OCI-LY7 (cell line): ENCODE measurements at regions not wholly inside any gene's neighbourhood (a gene's known extent, or its start where the extent isn't known, plus 50 kb on each side); places are given as distances from the start of the nearest gene placed in this dataset.

ENCODE experiments used
- BruUV-seq: library from RNA; stranded (reverse); fragments of 400-500 nt; replicated peaks from 2 replicates; lab custom pipeline; 2021; lab: Mats Ljungman, UMichigan
- CTCF ChIA-PET: fragments of 300-600 bp; sonication (Branson Sonifier 250); formaldehyde crosslinking; loops from one replicate; lab custom pipeline; 2022; ENCODE audit warnings: antibody characterized with exemption; ENCODE audit not compliant: unreplicated experiment; lab: Charles Lee
- POLR2A ChIA-PET: fragments of 300-600 bp; sonication (Branson Sonifier 250); formaldehyde crosslinking; loops from one replicate; lab custom pipeline; 2022; ENCODE audit warnings: antibody characterized with exemption; lab: Charles Lee
- DNase-seq: peaks from one replicate; pipeline ENCODE4 v3.0.0-alpha.2; 2015; ENCODE audit warnings: low spot score
- H2AFZ ChIP-seq: fragments of 200-600 bp; sonication (generic), shearing (Covaris generic); 2 replicates; pipeline ENCODE4 v1.6.1; 2014; ENCODE audit warnings: mild to moderate bottlenecking, antibody characterized with exemption, low read length, moderate library complexity
- H3K27ac ChIP-seq: fragments of 200-600 bp; sonication (generic); 2 replicates; pipeline ENCODE4 v1.5.1; 2014; ENCODE audit warnings: mixed run types, low read depth, mild to moderate bottlenecking, moderate library complexity, low read length, inconsistent platforms; ENCODE audit not compliant: poor library complexity, severe bottlenecking
- H3K36me3 ChIP-seq: fragments of 200-600 bp; sonication (generic); 2 replicates; pipeline ENCODE4 v1.6.1; 2014; ENCODE audit warnings: mild to moderate bottlenecking, antibody characterized with exemption, low read length, moderate library complexity, mixed read lengths; ENCODE audit not compliant: insufficient read depth
- H3K4me1 ChIP-seq: fragments of 200-600 bp; sonication (generic); 2 replicates; pipeline ENCODE4 v1.5.1; 2014; ENCODE audit warnings: mild to moderate bottlenecking, low read length; ENCODE audit not compliant: insufficient read depth, poor library complexity, severe bottlenecking
- H3K4me2 ChIP-seq: fragments of 200-600 bp; sonication (generic); 2 replicates; pipeline ENCODE4 v1.6.1; 2014; ENCODE audit warnings: mild to moderate bottlenecking, low read length
- H3K4me3 ChIP-seq: fragments of 200-600 bp; sonication (generic); 2 replicates; pipeline ENCODE4 v1.5.1; 2014; ENCODE audit warnings: mild to moderate bottlenecking, low read depth, low read length; ENCODE audit not compliant: poor library complexity, severe bottlenecking
- H3K79me2 ChIP-seq: fragments of 200-600 bp; sonication (generic); 2 replicates; pipeline ENCODE4 v1.6.1; 2016; ENCODE audit warnings: low read depth, mild to moderate bottlenecking, low read length, moderate library complexity, mixed read lengths; ENCODE audit not compliant: insufficient read depth
- H3K9me2 ChIP-seq: fragments of 200-600 bp; sonication (generic); 2 replicates; pipeline ENCODE4 v1.6.1; 2016; ENCODE audit warnings: mild to moderate bottlenecking, low read length, mixed read lengths; ENCODE audit not compliant: insufficient read depth
- H3K9me3 ChIP-seq: fragments of 200-600 bp; sonication (generic); 2 replicates; pipeline ENCODE4 v1.6.1; 2014; ENCODE audit warnings: mild to moderate bottlenecking, mixed run types, low read length, mixed read lengths
- H4K20me1 ChIP-seq: fragments of 200-600 bp; sonication (generic); 2 replicates; pipeline ENCODE4 v1.6.1; 2014; ENCODE audit warnings: mild to moderate bottlenecking, antibody characterized with exemption, low read length, moderate library complexity, mixed read lengths; ENCODE audit not compliant: insufficient read depth
- EZH2phosphoT487 ChIP-seq: fragments of 200-600 bp; sonication (generic); IDR thresholded peaks from 2 replicates; pipeline ENCODE4 v1.6.1; 2018; ENCODE audit warnings: low read depth, borderline replicate concordance, mild to moderate bottlenecking, mixed run types, antibody characterized with exemption, low read length, moderate library complexity, mixed read lengths
- intact Hi-C: fragments of 100-400 bp; cut with micrococcal nuclease; formaldehyde crosslinking; loops from one replicate; pipeline ENCODE4 v1.10.0; 2022; ENCODE audit not compliant: unreplicated experiment
- TF ChIP-seq, protein P1 (sequence below): fragments of 200-600 bp; sonication (generic); conservative IDR thresholded peaks from 2 replicates; pipeline ENCODE4 v1.5.1; 2014; ENCODE audit warnings: mild to moderate bottlenecking, antibody characterized with exemption, low read length, moderate library complexity, mixed read lengths

DNA sequence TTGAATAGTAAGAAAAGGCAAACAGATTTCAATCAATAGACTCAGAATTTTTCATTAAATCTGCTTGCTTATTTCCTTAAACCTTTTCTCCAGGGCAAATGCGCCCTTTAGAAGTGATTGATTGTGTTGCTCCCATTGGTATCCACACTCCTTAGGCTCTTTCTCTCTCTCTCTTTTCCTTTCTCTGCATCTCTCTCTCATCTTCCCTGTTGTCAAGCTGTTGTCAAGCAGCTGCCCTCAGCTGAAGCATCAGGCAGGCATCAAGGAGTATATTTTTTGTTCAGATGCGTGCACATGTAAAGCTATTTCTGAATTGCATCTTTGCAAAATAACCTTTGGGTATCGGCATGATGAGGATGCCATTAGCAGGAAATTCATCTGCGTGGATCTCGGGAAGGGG is 107.2 kb upstream of the PLET1 start:
- Histone ChIP-seq H3K79me2 (no peaks in the 10 kb centered on the region), H2AFZ (no peak overlapping the region), H3K9me2 (no peaks in the 10 kb centered on the region), H3K4me1 (no peaks in the 10 kb centered on the region), H3K4me2 (no peak overlapping the region), H3K4me3 (no peak overlapping the region), H4K20me1 (no peaks in the 10 kb centered on the region), H3K36me3 (no peaks in the 10 kb centered on the region), H3K27ac (no peak overlapping the region), H3K9me3 (no peaks in the 10 kb centered on the region)
- CTCF ChIA-PET, result no interaction called here
- intact Hi-C loops, result no loop called here
- TF ChIP-seq, protein P1, sequence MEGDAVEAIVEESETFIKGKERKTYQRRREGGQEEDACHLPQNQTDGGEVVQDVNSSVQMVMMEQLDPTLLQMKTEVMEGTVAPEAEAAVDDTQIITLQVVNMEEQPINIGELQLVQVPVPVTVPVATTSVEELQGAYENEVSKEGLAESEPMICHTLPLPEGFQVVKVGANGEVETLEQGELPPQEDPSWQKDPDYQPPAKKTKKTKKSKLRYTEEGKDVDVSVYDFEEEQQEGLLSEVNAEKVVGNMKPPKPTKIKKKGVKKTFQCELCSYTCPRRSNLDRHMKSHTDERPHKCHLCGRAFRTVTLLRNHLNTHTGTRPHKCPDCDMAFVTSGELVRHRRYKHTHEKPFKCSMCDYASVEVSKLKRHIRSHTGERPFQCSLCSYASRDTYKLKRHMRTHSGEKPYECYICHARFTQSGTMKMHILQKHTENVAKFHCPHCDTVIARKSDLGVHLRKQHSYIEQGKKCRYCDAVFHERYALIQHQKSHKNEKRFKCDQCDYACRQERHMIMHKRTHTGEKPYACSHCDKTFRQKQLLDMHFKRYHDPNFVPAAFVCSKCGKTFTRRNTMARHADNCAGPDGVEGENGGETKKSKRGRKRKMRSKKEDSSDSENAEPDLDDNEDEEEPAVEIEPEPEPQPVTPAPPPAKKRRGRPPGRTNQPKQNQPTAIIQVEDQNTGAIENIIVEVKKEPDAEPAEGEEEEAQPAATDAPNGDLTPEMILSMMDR, result no peak
- TF ChIP-seq EZH2phosphoT487, result no peak
- no TSS peak for BruUV-seq
- POLR2A ChIA-PET, result no interaction called here
- DNase-seq, result no peak

DNA sequence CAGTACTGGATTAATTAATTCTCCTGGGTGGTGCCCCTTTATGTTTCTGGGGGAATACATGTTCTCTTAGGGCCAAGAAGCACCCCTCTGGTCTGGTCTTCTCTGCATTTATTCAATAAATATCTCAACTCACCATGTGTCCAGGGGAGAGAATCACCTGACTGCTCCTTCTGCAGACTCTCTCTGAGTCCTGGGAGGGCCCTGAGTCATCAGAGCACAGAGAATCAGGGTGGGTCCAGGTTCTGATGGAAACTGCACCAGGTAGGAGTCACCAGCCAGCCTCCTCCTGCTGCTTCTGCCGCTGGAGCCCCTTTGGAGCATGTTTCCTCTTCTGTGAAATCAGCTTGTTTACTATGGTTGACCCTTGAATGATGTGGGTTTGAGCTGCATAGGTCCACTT is 107.7 kb upstream of the PLET1 start:
- no peak overlapping the region for H3K27ac ChIP-seq
- no peak overlapping the region for H2AFZ ChIP-seq
- CTCF ChIA-PET, result no interaction called here
- intact Hi-C loops, result no loop called here
- H3K36me3 ChIP-seq, result no peaks in the 10 kb centered on the region
- H3K9me3 ChIP-seq, result no peaks in the 10 kb centered on the region
- no peaks in the 10 kb centered on the region for H3K79me2 ChIP-seq
- POLR2A ChIA-PET, result no interaction called here
- no TSS peak for BruUV-seq
- H3K4me2 ChIP-seq, result no peak overlapping the region
- no peaks in the 10 kb centered on the region for H4K20me1 ChIP-seq
- no peak for TF ChIP-seq EZH2phosphoT487
- TF ChIP-seq, protein P1, result no peak
- no peaks in the 10 kb centered on the region for H3K9me2 ChIP-seq
- no peaks in the 10 kb centered on the region for H3K4me1 ChIP-seq
- no peak for DNase-seq
- H3K4me3 ChIP-seq, result no peak overlapping the region

DNA sequence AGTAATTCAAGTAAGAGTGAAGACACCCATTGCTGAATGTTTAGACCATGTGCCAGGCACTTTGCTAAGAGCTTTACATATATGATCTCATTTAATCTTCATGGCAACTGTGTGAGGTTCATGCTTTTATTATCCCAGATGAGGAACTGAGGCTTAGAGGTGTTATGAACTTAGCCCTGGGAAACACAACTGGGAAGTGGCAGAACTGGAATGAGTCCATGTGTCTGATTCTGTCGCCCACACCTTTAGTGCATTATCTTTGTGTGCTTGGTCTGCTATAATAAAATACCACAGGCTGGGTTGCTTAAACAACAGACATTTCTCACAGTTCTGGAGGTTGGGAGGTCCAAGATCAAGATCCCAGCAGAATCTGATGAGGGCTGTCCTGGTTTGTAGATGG is 108.7 kb upstream of the PLET1 start:
- Histone ChIP-seq H3K4me2 (no peak overlapping the region), H3K4me3 (no peak overlapping the region), H2AFZ (no peak overlapping the region), H3K36me3 (no peaks in the 10 kb centered on the region), H4K20me1 (no peaks in the 10 kb centered on the region), H3K9me3 (no peaks in the 10 kb centered on the region), H3K4me1 (no peaks in the 10 kb centered on the region), H3K9me2 (no peaks in the 10 kb centered on the region), H3K27ac (no peak overlapping the region), H3K79me2 (no peaks in the 10 kb centered on the region)
- BruUV-seq, result no TSS peak
- ChIA-PET CTCF (no interaction called here), POLR2A (interaction anchor here (0.6 kb wide), 1 partner anchor 15 kb away, joined by 3 read pairs; no protein-coding TSS in a partner anchor)
- intact Hi-C loops, result no loop called here
- TF ChIP-seq, protein P1, result no peak
- TF ChIP-seq EZH2phosphoT487, result no peak
- no peak for DNase-seq
